Keratinocyte (primary cell): ENCODE measurements at regions not wholly inside any gene's neighbourhood (a gene's known extent, or its start where the extent isn't known, plus 50 kb on each side); places are given as distances from the start of the nearest gene placed in this dataset.

Source experiments
- DNase-seq: peaks from one replicate; pipeline ENCODE4 v3.0.0-alpha.2; 2011; ENCODE audit warnings: low read depth, missing footprints, low spot score
- FAIRE-seq: peaks from 2 replicates; lab custom pipeline; 2011; peaks lifted over from hg19 to GRCh38; lab: Jason Lieb, UNC
- H2AFZ ChIP-seq: 2 replicates; pipeline ENCODE4 v1.6.0; 2012; ENCODE audit warnings: low read length, control low read depth, inconsistent platforms; ENCODE audit not compliant: control insufficient read depth
- H3K27ac ChIP-seq: 2 replicates; pipeline ENCODE4 v1.5.1; 2011; ENCODE audit warnings: low read length; ENCODE audit not compliant: control insufficient read depth, insufficient read depth
- H3K27me3 ChIP-seq: 3 replicates; pipeline ENCODE4 v1.6.0; 2011; ENCODE audit warnings: low read length; ENCODE audit not compliant: control insufficient read depth, insufficient read depth; ENCODE audit errors: extremely low read depth
- H3K36me3 ChIP-seq, 2 experiments: 2 replicates in 1 of 2; 3 replicates in 1 of 2; pipeline ENCODE4 v1.5.1; 2011; ENCODE audit warnings: low read length in 2 of 2, mild to moderate bottlenecking in 1 of 2; ENCODE audit not compliant: control insufficient read depth in 2 of 2, insufficient read depth in 2 of 2; ENCODE audit errors: extremely low read depth in 1 of 2
- H3K4me1 ChIP-seq: 3 replicates; pipeline ENCODE4 v1.5.1; 2011; ENCODE audit warnings: low read length; ENCODE audit not compliant: control insufficient read depth, insufficient read depth; ENCODE audit errors: extremely low read depth
- H3K4me2 ChIP-seq: 3 replicates; pipeline ENCODE4 v1.6.0; 2011; ENCODE audit warnings: low read depth, low read length; ENCODE audit not compliant: control insufficient read depth, insufficient read depth; ENCODE audit errors: extremely low read depth
- H3K4me3 ChIP-seq, 3 experiments: fragments of 200-600 bp in 1 of 3; sonication (generic) in 1 of 3; 2 replicates in 2 of 3; 3 replicates in 1 of 3; pipeline ENCODE4 v1.5.1; 2011 to 2016; ENCODE audit warnings: low read length in 3 of 3, mild to moderate bottlenecking in 3 of 3, control low read depth in 2 of 3, inconsistent platforms in 1 of 3, low read depth in 1 of 3, mixed read lengths in 1 of 3, mixed run types in 1 of 3, moderate library complexity in 1 of 3; ENCODE audit not compliant: control insufficient read depth in 2 of 3, insufficient read depth in 2 of 3; ENCODE audit errors: extremely low read depth in 1 of 3
- H3K79me2 ChIP-seq: 2 replicates; pipeline ENCODE4 v1.6.0; 2012; ENCODE audit warnings: low read length; ENCODE audit not compliant: control insufficient read depth, insufficient read depth
- H3K9ac ChIP-seq: 3 replicates; pipeline ENCODE4 v1.6.0; 2011; ENCODE audit warnings: low read length; ENCODE audit not compliant: control insufficient read depth, insufficient read depth; ENCODE audit errors: extremely low read depth
- H3K9me1 ChIP-seq: 3 replicates; pipeline ENCODE4 v1.6.0; 2011; ENCODE audit warnings: low read length; ENCODE audit not compliant: control insufficient read depth, insufficient read depth; ENCODE audit errors: extremely low read depth
- H3K9me3 ChIP-seq: 2 replicates; pipeline ENCODE4 v1.5.1; 2012; ENCODE audit warnings: low read depth, low read length; ENCODE audit not compliant: control insufficient read depth
- H4K20me1 ChIP-seq: 3 replicates; pipeline ENCODE4 v1.6.0; 2011; ENCODE audit warnings: low read length; ENCODE audit not compliant: control insufficient read depth, insufficient read depth; ENCODE audit errors: extremely low read depth
- EZH2 ChIP-seq: IDR thresholded peaks from one replicate; pipeline ENCODE4 v1.6.1; 2012; ENCODE audit warnings: inconsistent platforms, mild to moderate bottlenecking, low read length, moderate library complexity
- dilution Hi-C: fragments of 300-500 bp; cut with MboI; formaldehyde crosslinking; loops from one replicate; pipeline ENCODE4 v1.7.0; 2020; ENCODE audit warnings: low sequenced_read_pairs; ENCODE audit not compliant: extremely low pct_ligation_motif_present
- TF ChIP-seq, protein P1 (sequence below), 3 experiments: IDR thresholded peaks in 1 of 3; conservative IDR thresholded peaks in 1 of 3; optimal IDR thresholded peaks in 1 of 3; 2 replicates in 2 of 3; 3 replicates in 1 of 3; pipeline versions ENCODE3 to v1.5.1; 2011; ENCODE audit warnings: low read length in 3 of 3, mild to moderate bottlenecking in 3 of 3, moderate library complexity in 2 of 3, control low read depth in 1 of 3, inconsistent platforms in 1 of 3; ENCODE audit not compliant: insufficient read depth in 2 of 3; ENCODE audit errors: extremely low read depth in 1 of 3

DNA sequence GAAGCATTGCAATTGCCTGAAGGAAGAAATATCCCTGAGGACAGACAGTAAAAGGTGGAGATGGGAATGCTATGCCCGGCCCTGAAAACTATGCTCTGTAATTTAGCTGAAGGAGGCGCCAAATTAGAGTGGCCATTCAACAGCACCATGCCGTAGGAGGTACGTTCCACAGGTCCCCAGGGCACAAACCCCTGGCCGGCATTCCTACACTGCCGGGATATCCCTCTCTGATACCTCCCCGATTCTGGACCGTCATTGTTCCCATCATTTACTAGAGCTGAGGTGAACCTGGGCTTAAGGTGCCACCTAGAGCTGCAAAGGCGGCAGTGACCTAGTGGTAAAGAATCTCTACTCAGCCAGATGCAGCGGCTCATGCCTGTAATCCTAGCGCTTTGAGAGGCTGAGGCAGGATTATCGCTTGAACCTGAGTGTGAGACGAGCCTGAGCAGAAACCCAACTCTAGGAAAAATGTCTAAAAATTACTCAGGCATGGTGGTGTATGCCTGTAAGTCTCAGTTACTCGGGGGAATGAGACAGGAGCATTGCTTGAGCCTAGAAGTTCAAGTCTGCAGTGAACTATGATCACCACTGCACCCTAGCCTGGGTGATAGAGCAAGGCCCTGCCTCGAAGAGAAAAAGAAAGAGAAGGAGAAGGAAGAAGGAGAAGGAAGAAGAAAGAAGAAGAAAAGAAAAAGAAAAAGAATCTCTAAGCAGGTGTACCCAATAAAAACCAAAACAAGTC, 53.0 kb upstream of the TNKS2 start:
- Histone ChIP-seq H3K36me3 (no peaks in the 10 kb centered on the region), H3K4me1 (peaks cover 3% of the 10 kb centered on the region), H3K9me1 (no peaks in the 10 kb centered on the region), H3K79me2 (no peaks in the 10 kb centered on the region), H2AFZ (peak overlapping the region; percentile 7), H3K27me3 (peaks cover 5% of the 10 kb centered on the region), H3K9me3 (no peaks in the 10 kb centered on the region), H3K9ac (no peak overlapping the region), H3K27ac (no peak overlapping the region), H4K20me1 (no peaks in the 10 kb centered on the region), H3K4me3 (peak overlapping the region in 1 of 3 experiments; percentile 44), H3K4me2 (peak overlapping the region; percentile 39)
- dilution Hi-C loops: no loop called here
- DNase-seq (no peak), FAIRE-seq (peak; percentile 44)
- TF ChIP-seq, protein P1, sequence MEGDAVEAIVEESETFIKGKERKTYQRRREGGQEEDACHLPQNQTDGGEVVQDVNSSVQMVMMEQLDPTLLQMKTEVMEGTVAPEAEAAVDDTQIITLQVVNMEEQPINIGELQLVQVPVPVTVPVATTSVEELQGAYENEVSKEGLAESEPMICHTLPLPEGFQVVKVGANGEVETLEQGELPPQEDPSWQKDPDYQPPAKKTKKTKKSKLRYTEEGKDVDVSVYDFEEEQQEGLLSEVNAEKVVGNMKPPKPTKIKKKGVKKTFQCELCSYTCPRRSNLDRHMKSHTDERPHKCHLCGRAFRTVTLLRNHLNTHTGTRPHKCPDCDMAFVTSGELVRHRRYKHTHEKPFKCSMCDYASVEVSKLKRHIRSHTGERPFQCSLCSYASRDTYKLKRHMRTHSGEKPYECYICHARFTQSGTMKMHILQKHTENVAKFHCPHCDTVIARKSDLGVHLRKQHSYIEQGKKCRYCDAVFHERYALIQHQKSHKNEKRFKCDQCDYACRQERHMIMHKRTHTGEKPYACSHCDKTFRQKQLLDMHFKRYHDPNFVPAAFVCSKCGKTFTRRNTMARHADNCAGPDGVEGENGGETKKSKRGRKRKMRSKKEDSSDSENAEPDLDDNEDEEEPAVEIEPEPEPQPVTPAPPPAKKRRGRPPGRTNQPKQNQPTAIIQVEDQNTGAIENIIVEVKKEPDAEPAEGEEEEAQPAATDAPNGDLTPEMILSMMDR (optimal IDR thresholded peaks at IDR 0.05 in 1 of 3, IDR thresholded peaks at IDR 0.05 in 1 of 3, conservative IDR thresholded peaks at IDR 0.05 in 1 of 3; ENCODE audit: extremely low read depth in 1 of 3, insufficient read depth in 2 of 3, low read length in 3 of 3): peak; percentile 62 to 80 (median 64)
- TF ChIP-seq EZH2: no peak

DNA sequence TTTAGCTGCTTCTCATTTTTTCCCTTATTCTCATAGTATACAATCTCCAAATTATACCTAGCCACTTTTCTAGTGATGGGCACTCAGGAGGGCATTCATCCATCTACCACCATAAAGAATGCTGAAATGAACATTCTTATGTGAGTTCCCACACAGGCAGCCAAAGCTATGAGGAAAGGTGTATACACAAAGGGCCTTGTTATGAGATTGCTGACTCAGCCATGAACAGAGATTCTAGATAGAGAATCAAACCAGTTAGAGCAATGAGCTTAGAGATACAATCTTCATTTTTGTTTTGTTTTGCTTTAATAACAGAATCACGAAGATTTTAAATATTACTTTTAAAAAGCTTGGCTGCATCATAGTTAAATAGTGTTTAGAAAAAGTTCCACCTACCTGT, 54.8 kb upstream of the TNKS2 start:
- Histone ChIP-seq H4K20me1 (no peaks in the 10 kb centered on the region), H3K27me3 (peaks cover 5% of the 10 kb centered on the region), H3K9me3 (no peaks in the 10 kb centered on the region), H2AFZ (no peak overlapping the region), H3K27ac (no peak overlapping the region), H3K4me3 (no peak overlapping the region), H3K4me1 (peaks cover 3% of the 10 kb centered on the region), H3K79me2 (no peaks in the 10 kb centered on the region), H3K4me2 (no peak overlapping the region), H3K36me3 (no peaks in the 10 kb centered on the region), H3K9me1 (no peaks in the 10 kb centered on the region), H3K9ac (no peak overlapping the region)
- DNase-seq (no peak), FAIRE-seq (peak; percentile 55)
- dilution Hi-C loops: no loop called here
- no peak for TF ChIP-seq EZH2
- TF ChIP-seq, protein P1 (optimal IDR thresholded peaks at IDR 0.05 in 1 of 3, IDR thresholded peaks at IDR 0.05 in 1 of 3, conservative IDR thresholded peaks at IDR 0.05 in 1 of 3; ENCODE audit: extremely low read depth in 1 of 3, insufficient read depth in 2 of 3, low read length in 3 of 3): no peak
